ENCODE measurements at regions not wholly inside any gene's neighbourhood (a gene's known extent, or its start where the extent isn't known, plus 50 kb on each side); places are given as distances from the start of the nearest gene placed in this dataset.

DNA sequence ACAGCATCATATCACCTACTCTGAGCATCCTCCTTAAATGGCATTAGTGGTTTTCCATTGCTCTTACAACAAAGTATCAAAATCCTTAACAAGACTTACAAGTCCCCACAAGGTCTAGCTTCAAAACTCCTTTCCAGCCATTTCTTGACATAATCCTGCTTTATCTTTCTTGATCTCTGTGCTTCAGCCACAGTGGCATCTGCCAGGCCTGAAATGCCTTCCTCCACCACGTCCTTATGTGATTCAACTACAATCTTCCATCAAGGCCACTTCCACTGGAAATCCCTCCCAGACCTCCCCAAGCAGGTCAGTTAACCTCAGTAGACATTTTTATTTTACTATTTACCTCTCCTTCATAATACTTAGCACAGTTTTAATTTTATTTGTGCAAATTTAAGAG, 83.8 kb upstream of the CCDC150 start:
- no peaks in the 10 kb centered on the region for H3K36me3 Mint-ChIP-seq (ENCODE audit: low read depth)
- peaks cover 9% of the 10 kb centered on the region for H3K4me1 Mint-ChIP-seq
- H3K4me3 Mint-ChIP-seq: no peak overlapping the region
- TF ChIP-seq CTCF (conservative IDR thresholded peaks at IDR 0.05): no peak
- H3K27ac Mint-ChIP-seq (ENCODE audit: unreplicated experiment): peak overlapping the region; percentile 72
- no peak for DNase-seq (ENCODE audit: low read depth, low spot score)
- peaks cover 1% of the 10 kb centered on the region for H3K9me3 Mint-ChIP-seq
- H3K27me3 Mint-ChIP-seq (ENCODE audit: low read depth): no peaks in the 10 kb centered on the region

- peaks cover 13% of the 10 kb centered on the region for H3K4me1 Mint-ChIP-seq
- no peak for TF ChIP-seq CTCF (conservative IDR thresholded peaks at IDR 0.05)
- DNase-seq (ENCODE audit: low read depth, low spot score): no peak
- no peaks in the 10 kb centered on the region for H3K27me3 Mint-ChIP-seq (ENCODE audit: low read depth)
- no peak overlapping the region for H3K4me3 Mint-ChIP-seq
- peaks cover 3% of the 10 kb centered on the region for H3K36me3 Mint-ChIP-seq (ENCODE audit: low read depth)
- no peak overlapping the region for H3K27ac Mint-ChIP-seq (ENCODE audit: unreplicated experiment)
- H3K9me3 Mint-ChIP-seq: peaks cover 8% of the 10 kb centered on the region
Measured at GRCh38 chr2:196558497-196558896, 81.0 kb upstream of the CCDC150 start.

- Mint-ChIP-seq H3K27ac (ENCODE audit: unreplicated experiment) (no peak overlapping the region), H3K9me3 (peaks cover 8% of the 10 kb centered on the region), H3K36me3 (ENCODE audit: low read depth) (peaks cover 3% of the 10 kb centered on the region), H3K4me1 (peaks cover 13% of the 10 kb centered on the region), H3K27me3 (ENCODE audit: low read depth) (no peaks in the 10 kb centered on the region), H3K4me3 (no peak overlapping the region)
- TF ChIP-seq CTCF (conservative IDR thresholded peaks at IDR 0.05): no peak
- DNase-seq (ENCODE audit: low read depth, low spot score): no peak
Measured at GRCh38 chr2:196563876-196564275, 75.6 kb upstream of the CCDC150 start.

GRCh38 chr2:196565106-196565765, 74.3 kb upstream of the CCDC150 start:
- peaks cover 8% of the 10 kb centered on the region for H3K9me3 Mint-ChIP-seq
- TF ChIP-seq CTCF (conservative IDR thresholded peaks at IDR 0.05): no peak
- no peak overlapping the region for H3K27ac Mint-ChIP-seq (ENCODE audit: unreplicated experiment)
- peaks cover 3% of the 10 kb centered on the region for H3K36me3 Mint-ChIP-seq (ENCODE audit: low read depth)
- no peak overlapping the region for H3K4me3 Mint-ChIP-seq
- H3K27me3 Mint-ChIP-seq (ENCODE audit: low read depth): no peaks in the 10 kb centered on the region
- H3K4me1 Mint-ChIP-seq: peaks cover 13% of the 10 kb centered on the region
- DNase-seq (ENCODE audit: low read depth, low spot score): no peak

- TF ChIP-seq CTCF (conservative IDR thresholded peaks at IDR 0.05): no peak
- DNase-seq (ENCODE audit: low read depth, low spot score): no peak
- Mint-ChIP-seq H3K36me3 (ENCODE audit: low read depth) (peaks cover 3% of the 10 kb centered on the region), H3K27me3 (ENCODE audit: low read depth) (no peaks in the 10 kb centered on the region), H3K9me3 (peaks cover 6% of the 10 kb centered on the region), H3K4me3 (no peak overlapping the region), H3K4me1 (peaks cover 13% of the 10 kb centered on the region), H3K27ac (ENCODE audit: unreplicated experiment) (no peak overlapping the region)
Measured at GRCh38 chr2:196565982-196566381, 73.5 kb upstream of the CCDC150 start.
